ENCODE measurements at regions not wholly inside any gene's neighbourhood (a gene's known extent, or its start where the extent isn't known, plus 50 kb on each side); places are given as distances from the start of the nearest gene placed in this dataset.

DNA sequence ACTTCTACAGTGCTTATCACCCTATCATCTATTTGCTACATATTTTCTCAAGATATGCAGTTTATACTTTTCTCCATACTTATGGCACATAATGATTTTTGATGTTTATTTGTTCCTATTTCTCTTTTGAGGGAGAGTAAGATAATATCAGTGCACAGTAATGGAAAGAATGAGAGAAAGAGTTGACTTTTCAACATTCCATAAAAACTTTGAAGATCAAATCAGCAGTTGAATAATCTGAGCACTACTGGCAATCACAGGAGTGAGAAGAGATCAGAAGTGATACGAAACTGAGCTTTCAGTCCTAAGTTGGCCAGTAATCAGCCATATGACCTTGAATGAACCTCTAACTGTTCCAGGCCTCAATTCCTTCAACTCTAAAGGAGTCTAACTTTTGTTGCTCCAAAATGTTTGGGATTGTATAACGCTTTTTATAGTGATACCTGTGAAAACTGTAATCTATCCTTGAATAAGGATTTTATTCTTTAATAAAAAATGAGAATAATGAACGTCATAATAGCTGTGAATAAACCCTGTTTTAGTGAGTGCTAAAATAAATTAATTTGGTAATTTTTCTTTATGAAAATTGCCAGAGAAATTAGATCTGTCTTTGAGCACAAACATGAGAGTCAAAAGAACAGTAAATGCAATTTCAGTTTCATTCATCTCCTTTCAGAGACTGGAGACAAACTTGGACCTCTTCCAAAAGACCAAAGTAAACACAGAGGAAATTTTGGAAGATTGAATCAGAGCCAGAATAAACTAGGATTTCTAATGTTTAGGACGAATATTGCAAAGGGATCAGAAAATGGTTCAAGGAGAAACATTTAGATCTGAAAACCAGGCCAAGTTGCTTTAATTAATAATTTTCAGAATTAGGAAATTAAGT is 309.9 kb downstream of the ADGRL2 start:
- H3K36me3 Mint-ChIP-seq (ENCODE audit: low read depth) = no peaks in the 10 kb centered on the region
- TF ChIP-seq, protein P1, sequence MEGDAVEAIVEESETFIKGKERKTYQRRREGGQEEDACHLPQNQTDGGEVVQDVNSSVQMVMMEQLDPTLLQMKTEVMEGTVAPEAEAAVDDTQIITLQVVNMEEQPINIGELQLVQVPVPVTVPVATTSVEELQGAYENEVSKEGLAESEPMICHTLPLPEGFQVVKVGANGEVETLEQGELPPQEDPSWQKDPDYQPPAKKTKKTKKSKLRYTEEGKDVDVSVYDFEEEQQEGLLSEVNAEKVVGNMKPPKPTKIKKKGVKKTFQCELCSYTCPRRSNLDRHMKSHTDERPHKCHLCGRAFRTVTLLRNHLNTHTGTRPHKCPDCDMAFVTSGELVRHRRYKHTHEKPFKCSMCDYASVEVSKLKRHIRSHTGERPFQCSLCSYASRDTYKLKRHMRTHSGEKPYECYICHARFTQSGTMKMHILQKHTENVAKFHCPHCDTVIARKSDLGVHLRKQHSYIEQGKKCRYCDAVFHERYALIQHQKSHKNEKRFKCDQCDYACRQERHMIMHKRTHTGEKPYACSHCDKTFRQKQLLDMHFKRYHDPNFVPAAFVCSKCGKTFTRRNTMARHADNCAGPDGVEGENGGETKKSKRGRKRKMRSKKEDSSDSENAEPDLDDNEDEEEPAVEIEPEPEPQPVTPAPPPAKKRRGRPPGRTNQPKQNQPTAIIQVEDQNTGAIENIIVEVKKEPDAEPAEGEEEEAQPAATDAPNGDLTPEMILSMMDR (IDR thresholded peaks at IDR 0.05) = no peak
- intact Hi-C loops (cut with DNase I, micrococcal nuclease) = no loop called here
- no peaks in the 10 kb centered on the region for H3K4me1 Mint-ChIP-seq (ENCODE audit: low read depth)
- Histone ChIP-seq H3K4me3 (ENCODE audit: low read length) (no peak overlapping the region), H3K36me3 (ENCODE audit: insufficient read depth, low read length) (no peaks in the 10 kb centered on the region), H3K27me3 (ENCODE audit: control insufficient read depth in 1 of 2, insufficient read depth in 2 of 2, low read length in 2 of 2) (no peaks in the 10 kb centered on the region), H3K27ac (ENCODE audit: low read depth in 1 of 2, low read length in 2 of 2) (no peak overlapping the region), H3K9me3 (ENCODE audit: control insufficient read depth in 1 of 2, insufficient read depth in 1 of 2, low read length in 2 of 2) (peaks cover 0 to 5% of the 10 kb centered on the region in 2 experiments), H3K4me1 (ENCODE audit: insufficient read depth, low read length) (no peaks in the 10 kb centered on the region)
- no peak for ATAC-seq (ENCODE audit: poor library complexity)
- CTCF ChIA-PET = no interaction called here
- H3K27ac Mint-ChIP-seq = no peak overlapping the region
- no peaks in the 10 kb centered on the region for H3K9me3 Mint-ChIP-seq
- H3K4me3 Mint-ChIP-seq = no peak overlapping the region
- DNase-seq = no peak
- POLR2A ChIA-PET = no interaction called here
- no peaks in the 10 kb centered on the region for H3K27me3 Mint-ChIP-seq

DNA sequence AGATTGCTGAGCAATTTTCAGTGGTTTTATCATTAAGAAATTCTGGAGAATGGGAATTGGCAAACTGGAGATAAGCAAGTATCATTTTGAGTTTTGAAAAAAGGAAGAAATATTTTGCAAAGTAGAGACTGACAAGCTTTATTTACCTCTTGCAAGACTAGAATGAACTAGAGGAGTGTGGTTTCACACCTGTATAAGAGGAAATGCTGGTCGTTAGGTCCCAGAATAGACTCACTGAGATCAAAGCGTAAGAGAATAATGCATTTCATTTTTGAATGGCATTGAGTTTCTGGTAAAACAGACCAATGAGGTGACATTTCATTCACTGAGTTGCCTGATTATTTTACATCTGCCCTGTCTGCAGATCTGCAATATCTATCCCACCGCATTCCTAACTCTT is 308.1 kb downstream of the ADGRL2 start:
- ChIA-PET CTCF (no interaction called here), POLR2A (no interaction called here)
- Mint-ChIP-seq H3K9me3 (no peaks in the 10 kb centered on the region), H3K4me1 (ENCODE audit: low read depth) (no peaks in the 10 kb centered on the region), H3K4me3 (no peak overlapping the region), H3K27me3 (no peaks in the 10 kb centered on the region), H3K27ac (no peak overlapping the region), H3K36me3 (ENCODE audit: low read depth) (no peaks in the 10 kb centered on the region)
- TF ChIP-seq, protein P1 (IDR thresholded peaks at IDR 0.05) = no peak
- Histone ChIP-seq H3K27ac (ENCODE audit: low read depth in 1 of 2, low read length in 2 of 2) (no peak overlapping the region), H3K27me3 (ENCODE audit: control insufficient read depth in 1 of 2, insufficient read depth in 2 of 2, low read length in 2 of 2) (no peaks in the 10 kb centered on the region), H3K4me1 (ENCODE audit: insufficient read depth, low read length) (no peaks in the 10 kb centered on the region), H3K36me3 (ENCODE audit: insufficient read depth, low read length) (no peaks in the 10 kb centered on the region), H3K4me3 (ENCODE audit: low read length) (no peak overlapping the region), H3K9me3 (ENCODE audit: control insufficient read depth in 1 of 2, insufficient read depth in 1 of 2, low read length in 2 of 2) (peaks cover 0 to 5% of the 10 kb centered on the region in 2 experiments)
- intact Hi-C loops (cut with DNase I, micrococcal nuclease) = no loop called here
- no peak for ATAC-seq (ENCODE audit: poor library complexity)
- no peak for DNase-seq

DNA sequence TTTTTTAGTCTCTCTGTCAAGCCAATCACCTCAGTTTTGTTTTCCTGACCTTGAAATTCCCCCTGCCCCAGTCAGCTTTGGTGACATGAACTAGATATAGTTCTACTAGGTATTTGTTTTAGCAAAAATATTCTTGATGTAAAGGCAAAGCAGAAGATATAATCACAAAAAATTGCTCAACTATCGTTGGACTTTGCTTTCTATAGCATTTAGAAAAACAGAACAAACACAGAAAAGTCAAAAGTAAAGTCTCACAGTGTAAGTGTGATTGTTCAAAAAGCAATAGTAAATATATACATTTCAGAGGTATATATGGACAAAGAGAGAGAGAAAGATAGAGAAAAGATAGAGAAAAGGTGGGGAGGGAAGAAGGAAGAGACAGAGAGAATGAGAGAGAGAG is 305.9 kb downstream of the ADGRL2 start:
- Histone ChIP-seq H3K9me3 (ENCODE audit: control insufficient read depth in 1 of 2, insufficient read depth in 1 of 2, low read length in 2 of 2) (peaks cover 0 to 5% of the 10 kb centered on the region in 2 experiments), H3K4me3 (ENCODE audit: low read length) (no peak overlapping the region), H3K27ac (ENCODE audit: low read depth in 1 of 2, low read length in 2 of 2) (no peak overlapping the region), H3K4me1 (ENCODE audit: insufficient read depth, low read length) (no peaks in the 10 kb centered on the region), H3K27me3 (ENCODE audit: control insufficient read depth in 1 of 2, insufficient read depth in 2 of 2, low read length in 2 of 2) (no peaks in the 10 kb centered on the region), H3K36me3 (ENCODE audit: insufficient read depth, low read length) (no peaks in the 10 kb centered on the region)
- TF ChIP-seq, protein P1 (IDR thresholded peaks at IDR 0.05) = no peak
- POLR2A ChIA-PET = no interaction called here
- ATAC-seq (ENCODE audit: poor library complexity) = no peak
- no peak for DNase-seq
- intact Hi-C loops (cut with DNase I, micrococcal nuclease) = no loop called here
- no peaks in the 10 kb centered on the region for H3K36me3 Mint-ChIP-seq (ENCODE audit: low read depth)
- no peaks in the 10 kb centered on the region for H3K27me3 Mint-ChIP-seq
- H3K9me3 Mint-ChIP-seq = no peaks in the 10 kb centered on the region
- no peak overlapping the region for H3K27ac Mint-ChIP-seq
- CTCF ChIA-PET = no interaction called here
- H3K4me1 Mint-ChIP-seq (ENCODE audit: low read depth) = no peaks in the 10 kb centered on the region
- H3K4me3 Mint-ChIP-seq = no peak overlapping the region
